ENCODE measurements at regions not wholly inside any gene's neighbourhood (a gene's known extent, or its start where the extent isn't known, plus 50 kb on each side); places are given as distances from the start of the nearest gene placed in this dataset.

DNA sequence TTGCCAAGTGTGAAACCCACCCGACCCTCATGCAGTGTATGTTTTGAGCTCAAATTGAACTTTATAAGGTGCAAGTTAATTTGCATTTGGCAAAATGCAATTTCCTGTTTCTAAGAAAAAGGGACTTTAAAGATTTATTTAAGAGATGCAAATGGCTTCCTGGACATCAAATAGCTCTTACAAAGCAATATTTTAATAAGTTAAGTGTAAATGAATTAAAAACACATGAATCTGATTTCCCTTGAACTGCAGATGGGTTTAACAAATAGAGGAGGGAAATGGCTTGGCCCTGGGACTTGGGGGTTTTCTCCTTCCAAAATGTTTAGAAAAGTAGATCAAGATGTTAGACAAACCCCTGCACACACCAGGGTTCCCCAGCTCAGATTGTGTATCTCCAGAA is 116.0 kb downstream of the EN1 start:
- TF ChIP-seq, protein P1, sequence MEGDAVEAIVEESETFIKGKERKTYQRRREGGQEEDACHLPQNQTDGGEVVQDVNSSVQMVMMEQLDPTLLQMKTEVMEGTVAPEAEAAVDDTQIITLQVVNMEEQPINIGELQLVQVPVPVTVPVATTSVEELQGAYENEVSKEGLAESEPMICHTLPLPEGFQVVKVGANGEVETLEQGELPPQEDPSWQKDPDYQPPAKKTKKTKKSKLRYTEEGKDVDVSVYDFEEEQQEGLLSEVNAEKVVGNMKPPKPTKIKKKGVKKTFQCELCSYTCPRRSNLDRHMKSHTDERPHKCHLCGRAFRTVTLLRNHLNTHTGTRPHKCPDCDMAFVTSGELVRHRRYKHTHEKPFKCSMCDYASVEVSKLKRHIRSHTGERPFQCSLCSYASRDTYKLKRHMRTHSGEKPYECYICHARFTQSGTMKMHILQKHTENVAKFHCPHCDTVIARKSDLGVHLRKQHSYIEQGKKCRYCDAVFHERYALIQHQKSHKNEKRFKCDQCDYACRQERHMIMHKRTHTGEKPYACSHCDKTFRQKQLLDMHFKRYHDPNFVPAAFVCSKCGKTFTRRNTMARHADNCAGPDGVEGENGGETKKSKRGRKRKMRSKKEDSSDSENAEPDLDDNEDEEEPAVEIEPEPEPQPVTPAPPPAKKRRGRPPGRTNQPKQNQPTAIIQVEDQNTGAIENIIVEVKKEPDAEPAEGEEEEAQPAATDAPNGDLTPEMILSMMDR (IDR thresholded peaks at IDR 0.05; ENCODE audit: low read depth, low read length, missing input control) = no peak
- TF ChIP-seq RAD21 (IDR thresholded peaks at IDR 0.05) (no peak), EGR1 (IDR thresholded peaks at IDR 0.05; ENCODE audit: low read depth in 2 of 2) (no peak), SP1 (IDR thresholded peaks at IDR 0.05) (no peak)
- TF ChIP-seq, protein P2, sequence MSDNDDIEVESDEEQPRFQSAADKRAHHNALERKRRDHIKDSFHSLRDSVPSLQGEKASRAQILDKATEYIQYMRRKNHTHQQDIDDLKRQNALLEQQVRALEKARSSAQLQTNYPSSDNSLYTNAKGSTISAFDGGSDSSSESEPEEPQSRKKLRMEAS (IDR thresholded peaks at IDR 0.05) = no peak
- TF ChIP-seq, protein P3, sequence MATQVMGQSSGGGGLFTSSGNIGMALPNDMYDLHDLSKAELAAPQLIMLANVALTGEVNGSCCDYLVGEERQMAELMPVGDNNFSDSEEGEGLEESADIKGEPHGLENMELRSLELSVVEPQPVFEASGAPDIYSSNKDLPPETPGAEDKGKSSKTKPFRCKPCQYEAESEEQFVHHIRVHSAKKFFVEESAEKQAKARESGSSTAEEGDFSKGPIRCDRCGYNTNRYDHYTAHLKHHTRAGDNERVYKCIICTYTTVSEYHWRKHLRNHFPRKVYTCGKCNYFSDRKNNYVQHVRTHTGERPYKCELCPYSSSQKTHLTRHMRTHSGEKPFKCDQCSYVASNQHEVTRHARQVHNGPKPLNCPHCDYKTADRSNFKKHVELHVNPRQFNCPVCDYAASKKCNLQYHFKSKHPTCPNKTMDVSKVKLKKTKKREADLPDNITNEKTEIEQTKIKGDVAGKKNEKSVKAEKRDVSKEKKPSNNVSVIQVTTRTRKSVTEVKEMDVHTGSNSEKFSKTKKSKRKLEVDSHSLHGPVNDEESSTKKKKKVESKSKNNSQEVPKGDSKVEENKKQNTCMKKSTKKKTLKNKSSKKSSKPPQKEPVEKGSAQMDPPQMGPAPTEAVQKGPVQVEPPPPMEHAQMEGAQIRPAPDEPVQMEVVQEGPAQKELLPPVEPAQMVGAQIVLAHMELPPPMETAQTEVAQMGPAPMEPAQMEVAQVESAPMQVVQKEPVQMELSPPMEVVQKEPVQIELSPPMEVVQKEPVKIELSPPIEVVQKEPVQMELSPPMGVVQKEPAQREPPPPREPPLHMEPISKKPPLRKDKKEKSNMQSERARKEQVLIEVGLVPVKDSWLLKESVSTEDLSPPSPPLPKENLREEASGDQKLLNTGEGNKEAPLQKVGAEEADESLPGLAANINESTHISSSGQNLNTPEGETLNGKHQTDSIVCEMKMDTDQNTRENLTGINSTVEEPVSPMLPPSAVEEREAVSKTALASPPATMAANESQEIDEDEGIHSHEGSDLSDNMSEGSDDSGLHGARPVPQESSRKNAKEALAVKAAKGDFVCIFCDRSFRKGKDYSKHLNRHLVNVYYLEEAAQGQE (IDR thresholded peaks at IDR 0.05) = no peak
- TF ChIP-seq, protein P4, sequence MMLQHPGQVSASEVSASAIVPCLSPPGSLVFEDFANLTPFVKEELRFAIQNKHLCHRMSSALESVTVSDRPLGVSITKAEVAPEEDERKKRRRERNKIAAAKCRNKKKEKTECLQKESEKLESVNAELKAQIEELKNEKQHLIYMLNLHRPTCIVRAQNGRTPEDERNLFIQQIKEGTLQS (IDR thresholded peaks at IDR 0.05) = no peak

Measured in liver (tissue), 3 donors.